Mesothelial cell of epicardium (in vitro differentiated cells): ENCODE measurements at regions not wholly inside any gene's neighbourhood (a gene's known extent, or its start where the extent isn't known, plus 50 kb on each side); places are given as distances from the start of the nearest gene placed in this dataset.

Experiments used
- DNase-seq, 2 experiments: peaks; one replicate each; pipeline ENCODE4 v3.0.0; 2021; ENCODE audit warnings: low spot score in 2 of 2; ENCODE audit not compliant: unreplicated experiment in 2 of 2
- H3K27ac Mint-ChIP-seq: 2 replicates; pipeline ENCODE4 v1.8.0; 2021; ENCODE audit warnings: mixed read lengths
- H3K27me3 Mint-ChIP-seq: 2 replicates; pipeline ENCODE4 v1.8.0; 2021; ENCODE audit warnings: low read depth, mixed read lengths
- H3K36me3 Mint-ChIP-seq: 2 replicates; pipeline ENCODE4 v1.8.0; 2021; ENCODE audit warnings: mixed read lengths
- H3K4me1 Mint-ChIP-seq: 2 replicates; pipeline ENCODE4 v1.8.0; 2021; ENCODE audit warnings: mixed read lengths
- H3K4me3 Mint-ChIP-seq: 2 replicates; pipeline ENCODE4 v1.8.0; 2021; ENCODE audit warnings: mild to moderate bottlenecking, moderate library complexity, mixed read lengths
- H3K9me3 Mint-ChIP-seq: 2 replicates; pipeline ENCODE4 v1.8.0; 2021; ENCODE audit warnings: mixed read lengths
- CTCF ChIP-seq: fragments of 200-600 bp; sonication (generic); IDR thresholded peaks from one replicate; pipeline ENCODE4 v1.5.0; 2021; ENCODE audit warnings: antibody characterized with exemption; ENCODE audit not compliant: unreplicated experiment

DNA sequence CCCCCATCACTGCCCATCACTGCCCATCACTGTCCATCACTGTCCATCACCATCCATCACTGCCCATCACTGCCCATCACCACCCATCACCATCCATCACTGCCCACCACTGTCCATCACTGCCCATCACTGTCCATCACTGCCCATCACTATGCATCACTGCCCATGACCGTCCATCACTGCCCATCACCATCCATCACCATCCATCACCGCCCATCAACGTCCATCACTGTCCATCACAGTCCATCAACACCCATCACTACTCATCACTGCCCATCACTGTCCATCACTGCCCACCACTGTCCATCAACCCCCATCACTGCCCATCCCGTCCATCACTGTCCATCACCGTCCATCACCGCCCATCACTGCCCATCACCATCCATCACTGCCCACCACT, 57.8 kb upstream of the OTOS start:
- H3K27ac Mint-ChIP-seq: no peak overlapping the region
- H3K36me3 Mint-ChIP-seq: no peaks in the 10 kb centered on the region
- peak in 1 of 2 experiments; percentile 33 for DNase-seq
- peaks cover under 1% of the 10 kb centered on the region for H3K4me1 Mint-ChIP-seq
- no peak overlapping the region for H3K4me3 Mint-ChIP-seq
- H3K9me3 Mint-ChIP-seq: no peaks in the 10 kb centered on the region
- peaks cover 29% of the 10 kb centered on the region for H3K27me3 Mint-ChIP-seq
- TF ChIP-seq CTCF: no peak

- peaks cover 19% of the 10 kb centered on the region for H3K27me3 Mint-ChIP-seq
- H3K9me3 Mint-ChIP-seq: no peaks in the 10 kb centered on the region
- no peak overlapping the region for H3K4me3 Mint-ChIP-seq
- peak in 1 of 2 experiments; percentile 16 for DNase-seq
- TF ChIP-seq CTCF: no peak
- H3K4me1 Mint-ChIP-seq: peaks cover 7% of the 10 kb centered on the region
- H3K27ac Mint-ChIP-seq: no peak overlapping the region
- H3K36me3 Mint-ChIP-seq: no peaks in the 10 kb centered on the region
These were observed 58.8 kb upstream of the OTOS start for GRCh38 chr2:240199133-240199870.

- Mint-ChIP-seq H3K9me3 (no peaks in the 10 kb centered on the region), H3K27ac (no peak overlapping the region), H3K4me3 (no peak overlapping the region), H3K27me3 (peaks cover 19% of the 10 kb centered on the region), H3K36me3 (no peaks in the 10 kb centered on the region), H3K4me1 (peaks cover 7% of the 10 kb centered on the region)
- TF ChIP-seq CTCF: no peak
- peak in 1 of 2 experiments; percentile 36 for DNase-seq
These were observed 60.0 kb upstream of the OTOS start for GRCh38 chr2:240200230-240201051.

DNA sequence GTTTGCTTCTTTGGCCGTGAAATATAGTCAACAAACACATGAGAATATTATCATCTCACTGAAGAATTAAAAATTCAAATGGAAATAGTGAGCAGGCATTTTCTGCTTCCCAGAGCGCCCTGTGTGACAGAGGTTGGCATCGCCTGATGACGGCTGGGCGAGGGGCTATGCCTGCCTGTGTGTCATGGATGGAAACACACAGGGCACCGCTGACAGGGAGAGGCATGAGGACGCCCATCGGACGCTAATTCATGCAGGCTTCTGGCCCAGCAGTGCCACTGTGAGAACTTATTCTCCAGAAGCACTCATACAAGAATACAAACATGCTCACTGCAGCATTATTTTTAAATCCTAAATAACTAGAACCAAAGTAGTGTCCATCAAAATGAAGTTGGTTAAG, 61.4 kb upstream of the OTOS start:
- no peak overlapping the region for H3K4me3 Mint-ChIP-seq
- TF ChIP-seq CTCF: no peak
- DNase-seq: no peak
- H3K9me3 Mint-ChIP-seq: peaks cover 8% of the 10 kb centered on the region
- peaks cover 24% of the 10 kb centered on the region for H3K27me3 Mint-ChIP-seq
- H3K27ac Mint-ChIP-seq: no peak overlapping the region
- peaks cover 7% of the 10 kb centered on the region for H3K4me1 Mint-ChIP-seq
- no peaks in the 10 kb centered on the region for H3K36me3 Mint-ChIP-seq

- Mint-ChIP-seq H3K4me3 (no peak overlapping the region), H3K9me3 (peaks cover 8% of the 10 kb centered on the region), H3K4me1 (peaks cover 7% of the 10 kb centered on the region), H3K36me3 (no peaks in the 10 kb centered on the region), H3K27ac (no peak overlapping the region), H3K27me3 (peaks cover 24% of the 10 kb centered on the region)
- DNase-seq: no peak
- TF ChIP-seq CTCF: no peak
These were observed 62.1 kb upstream of the OTOS start for GRCh38 chr2:240202586-240202985.
